HCT116 (cell line): ENCODE measurements at regions not wholly inside any gene's neighbourhood (a gene's known extent, or its start where the extent isn't known, plus 50 kb on each side); places are given as distances from the start of the nearest gene placed in this dataset.

ENCODE experiments used
- ATAC-seq: fragments of 200-7000 bp; cut with Tn5 transposase; 2 replicates; pipeline ENCODE4 v1.9.1; 2020; ENCODE audit warnings: mild to moderate bottlenecking, moderate library complexity
- BruUV-seq: library from RNA; stranded (reverse); fragments of 400-500 nt; replicated peaks from 2 replicates; lab custom pipeline; 2021; lab: Mats Ljungman, UMichigan
- CTCF ChIA-PET: fragments of 300-600 bp; sonication (Branson Sonifier 250); formaldehyde crosslinking; loops from one replicate; lab custom pipeline; 2021; ENCODE audit warnings: antibody characterized with exemption; lab: Charles Lee
- POLR2A ChIA-PET: fragments of 300-600, 350-600 bp; sonication (Branson Sonifier 250); formaldehyde crosslinking; loops from one replicate; lab custom pipeline; 2021; ENCODE audit warnings: antibody characterized with exemption; lab: Charles Lee
- RAD21 ChIA-PET, 2 experiments: fragments of 300-600 bp; sonication (Branson Sonifier 250); formaldehyde crosslinking; loops; one replicate each; lab custom pipeline; 2023; ENCODE audit warnings: low total read pairs in 2 of 2; ENCODE audit not compliant: uncharacterized antibody in 2 of 2, unreplicated experiment in 2 of 2, low non-redundant PET in 1 of 2; lab: Charles Lee
- DNase-seq: peaks from one replicate; pipeline ENCODE4 v3.0.0-alpha.2; 2010; ENCODE audit warnings: low read depth, low spot score
- H2AFZ ChIP-seq: fragments of 200-600 bp; shearing (Covaris generic), sonication (generic); 2 replicates; pipeline ENCODE4 v1.6.1; 2017; ENCODE audit warnings: low read depth, mixed run types, mixed read lengths, antibody characterized with exemption, low read length; ENCODE audit not compliant: poor library complexity, severe bottlenecking
- H3K27ac ChIP-seq: 2 replicates; pipeline ENCODE4 v1.5.1; 2012; ENCODE audit warnings: low read depth, low read length
- H3K27me3 ChIP-seq: fragments of 200-600 bp; sonication (generic); 2 replicates; pipeline ENCODE4 v1.6.1; 2016; ENCODE audit warnings: mixed run types, low read length, mixed read lengths; ENCODE audit not compliant: insufficient read depth
- H3K36me3 ChIP-seq, 2 experiments: fragments of 200-500 bp in 1 of 2; fragments of 200-600 bp in 1 of 2; sonication (Bioruptor generic) in 1 of 2; sonication (generic) in 1 of 2; 2 replicates each; pipeline versions ENCODE4 v1.5.1 to v1.6.1; 2014 to 2016; ENCODE audit warnings: low read length in 2 of 2, inconsistent platforms in 1 of 2, mixed read lengths in 1 of 2, mixed run types in 1 of 2; ENCODE audit not compliant: insufficient read depth in 2 of 2, control insufficient read depth in 1 of 2
- H3K4me1 ChIP-seq, 2 experiments: fragments of 200-600 bp in 1 of 2; sonication (generic) in 1 of 2; 2 replicates each; pipeline versions ENCODE4 v1.5.1 to v1.6.1; 2012 to 2017; ENCODE audit warnings: low read length in 2 of 2, inconsistent platforms in 1 of 2, mild to moderate bottlenecking in 1 of 2, mixed read lengths in 1 of 2, mixed run types in 1 of 2, moderate library complexity in 1 of 2; ENCODE audit not compliant: insufficient read depth in 2 of 2, control insufficient read depth in 1 of 2
- H3K4me2 ChIP-seq: fragments of 200-600 bp; sonication (generic); 2 replicates; pipeline ENCODE4 v1.6.1; 2017; ENCODE audit warnings: mixed run types, low read length, mixed read lengths
- H3K4me3 ChIP-seq, 2 experiments: fragments of 200-600 bp in 1 of 2; sonication (generic) in 1 of 2; replicated peaks in 1 of 2; 2 replicates each; pipeline ENCODE4 v1.5.1; 2011 to 2016; ENCODE audit warnings: low read length in 2 of 2, control low read depth in 1 of 2, low read depth in 1 of 2, mild to moderate bottlenecking in 1 of 2, mixed read lengths in 1 of 2, mixed run types in 1 of 2
- H3K79me2 ChIP-seq: fragments of 200-600 bp; sonication (generic); 2 replicates; pipeline ENCODE4 v1.6.1; 2017; ENCODE audit warnings: mild to moderate bottlenecking, mixed run types, low read length, moderate library complexity, mixed read lengths; ENCODE audit not compliant: insufficient read depth
- H3K9ac ChIP-seq: fragments of 200-600 bp; sonication (generic); 2 replicates; pipeline ENCODE4 v1.6.1; 2016; ENCODE audit warnings: low read length, mixed read lengths
- H3K9me2 ChIP-seq: fragments of 200-600 bp; sonication (generic), shearing (Covaris generic); 2 replicates; pipeline ENCODE4 v1.6.1; 2017; ENCODE audit warnings: mixed run types, mild to moderate bottlenecking, moderate library complexity; ENCODE audit not compliant: insufficient read depth
- H3K9me3 ChIP-seq, 2 experiments: fragments of 200-500 bp in 1 of 2; fragments of 200-600 bp in 1 of 2; sonication (Bioruptor generic) in 1 of 2; sonication (generic) in 1 of 2; 2 replicates each; pipeline ENCODE4 v1.6.1; 2014 to 2017; ENCODE audit warnings: low read length in 2 of 2, mixed read lengths in 2 of 2, inconsistent platforms in 1 of 2, low read depth in 1 of 2, mild to moderate bottlenecking in 1 of 2, mixed run types in 1 of 2, moderate library complexity in 1 of 2; ENCODE audit not compliant: control insufficient read depth in 1 of 2, insufficient read depth in 1 of 2
- H4K20me1 ChIP-seq: fragments of 200-600 bp; sonication (generic), shearing (Covaris generic); 2 replicates; pipeline ENCODE4 v1.6.1; 2017; ENCODE audit warnings: mixed run types, mild to moderate bottlenecking, moderate library complexity; ENCODE audit not compliant: insufficient read depth
- CBX3 ChIP-seq: IDR thresholded peaks from 2 replicates; pipeline ENCODE4 v1.6.1; 2012; ENCODE audit warnings: low read depth
- ELF1 ChIP-seq: IDR thresholded peaks from 2 replicates; pipeline ENCODE4 v1.6.1; 2012; ENCODE audit warnings: low read depth, borderline replicate concordance
- EZH2phosphoT487 ChIP-seq: fragments of 200-600 bp; IDR thresholded peaks from 2 replicates; pipeline ENCODE4 v1.6.1; 2018; ENCODE audit warnings: antibody characterized with exemption, borderline replicate concordance
- FOSL1 ChIP-seq: IDR thresholded peaks from 2 replicates; pipeline ENCODE4 v1.6.1; 2012; ENCODE audit warnings: low read depth
- JUND ChIP-seq: IDR thresholded peaks from 2 replicates; pipeline ENCODE4 v1.6.1; 2012
- POLR2AphosphoS5 ChIP-seq: IDR thresholded peaks from 2 replicates; pipeline ENCODE4 v1.6.1; 2011; ENCODE audit warnings: mild to moderate bottlenecking, low read depth, low read length, moderate library complexity
- RAD21 ChIP-seq: IDR thresholded peaks from 2 replicates; pipeline ENCODE4 v1.6.1; 2012; ENCODE audit warnings: low read depth, mild to moderate bottlenecking
- REST ChIP-seq: IDR thresholded peaks from 2 replicates; pipeline ENCODE4 v1.6.1; 2012; ENCODE audit warnings: low read depth
- SIN3A ChIP-seq: IDR thresholded peaks from 2 replicates; pipeline ENCODE4 v1.6.1; 2012; ENCODE audit warnings: low read depth
- SRF ChIP-seq: IDR thresholded peaks from 2 replicates; pipeline ENCODE4 v1.6.1; 2012; ENCODE audit warnings: low read depth
- YY1 ChIP-seq: IDR thresholded peaks from 2 replicates; pipeline ENCODE4 v1.6.1; 2011; ENCODE audit warnings: low read length, low read depth, moderate library complexity, mild to moderate bottlenecking; ENCODE audit not compliant: insufficient replicate concordance; ENCODE audit errors: extremely low read depth
- ZFX ChIP-seq: fragments of 450-650 bp; IDR thresholded peaks from 2 replicates; pipeline ENCODE4 v1.6.1; 2017
- ZNF274 ChIP-seq: fragments of 200-500 bp; sonication (Bioruptor generic); IDR thresholded peaks from 2 replicates; pipeline ENCODE4 v1.6.1; 2014; ENCODE audit warnings: mild to moderate bottlenecking, low read depth, low read length, inconsistent platforms
- intact Hi-C: fragments of 100-400 bp; cut with micrococcal nuclease; formaldehyde crosslinking; loops from 2 replicates; pipeline ENCODE4 v1.10.0; 2022
- TF ChIP-seq, protein P1 (sequence below): IDR thresholded peaks from 2 replicates; pipeline ENCODE4 v1.6.1; 2012
- TF ChIP-seq, protein P2 (sequence below), 3 experiments: fragments of 200-600 bp in 1 of 3; sonication (generic) in 1 of 3; IDR thresholded peaks in 2 of 3; conservative IDR thresholded peaks in 1 of 3; 2 replicates each; pipeline ENCODE4 v1.5.1; 2012 to 2017; ENCODE audit warnings: low read depth in 2 of 3, low read length in 2 of 3, antibody characterized with exemption in 1 of 3, borderline replicate concordance in 1 of 3, control low read depth in 1 of 3, mild to moderate bottlenecking in 1 of 3, mixed read lengths in 1 of 3, mixed run types in 1 of 3, moderate library complexity in 1 of 3; ENCODE audit not compliant: insufficient read depth in 1 of 3

DNA sequence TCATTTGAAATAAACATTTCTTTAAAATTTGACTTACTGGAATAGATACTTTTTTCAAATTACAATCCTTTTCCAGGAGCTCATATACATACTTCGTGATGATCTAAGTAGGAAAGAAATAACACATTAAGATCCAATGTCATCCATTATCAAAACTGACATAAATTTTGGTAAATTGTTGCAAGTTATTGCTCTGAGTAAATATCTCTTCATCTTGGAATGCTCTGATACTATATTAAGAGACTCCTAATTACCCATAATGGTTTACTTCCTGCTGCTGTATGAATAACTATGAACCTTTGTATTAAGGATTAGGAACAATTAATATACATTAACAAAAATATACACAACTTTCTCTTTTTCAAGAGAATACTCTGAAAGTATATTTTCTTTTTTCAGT is 223.0 kb upstream of the POU5F2 start:
- Histone ChIP-seq H3K4me2 (no peak overlapping the region), H4K20me1 (no peaks in the 10 kb centered on the region), H3K27me3 (no peaks in the 10 kb centered on the region), H3K9me2 (no peaks in the 10 kb centered on the region), H3K79me2 (no peaks in the 10 kb centered on the region), H3K4me3 (no peak overlapping the region), H3K9ac (no peak overlapping the region), H3K27ac (no peak overlapping the region), H2AFZ (no peak overlapping the region), H3K9me3 (no peaks in the 10 kb centered on the region), H3K4me1 (no peaks in the 10 kb centered on the region), H3K36me3 (no peaks in the 10 kb centered on the region)
- no peak for DNase-seq
- intact Hi-C loops = no loop called here
- RAD21 ChIA-PET = no interaction called here
- TF ChIP-seq, protein P1, sequence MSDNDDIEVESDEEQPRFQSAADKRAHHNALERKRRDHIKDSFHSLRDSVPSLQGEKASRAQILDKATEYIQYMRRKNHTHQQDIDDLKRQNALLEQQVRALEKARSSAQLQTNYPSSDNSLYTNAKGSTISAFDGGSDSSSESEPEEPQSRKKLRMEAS = no peak
- TF ChIP-seq SRF = no peak
- TF ChIP-seq SIN3A = no peak
- no peak for TF ChIP-seq ZNF274
- TF ChIP-seq POLR2AphosphoS5 = no peak
- no peak for TF ChIP-seq EZH2phosphoT487
- no peak for TF ChIP-seq JUND
- no peak for TF ChIP-seq CBX3
- TF ChIP-seq RAD21 = no peak
- TF ChIP-seq ZFX = no peak
- TF ChIP-seq REST = no peak
- no peak for TF ChIP-seq YY1
- TF ChIP-seq, protein P2, sequence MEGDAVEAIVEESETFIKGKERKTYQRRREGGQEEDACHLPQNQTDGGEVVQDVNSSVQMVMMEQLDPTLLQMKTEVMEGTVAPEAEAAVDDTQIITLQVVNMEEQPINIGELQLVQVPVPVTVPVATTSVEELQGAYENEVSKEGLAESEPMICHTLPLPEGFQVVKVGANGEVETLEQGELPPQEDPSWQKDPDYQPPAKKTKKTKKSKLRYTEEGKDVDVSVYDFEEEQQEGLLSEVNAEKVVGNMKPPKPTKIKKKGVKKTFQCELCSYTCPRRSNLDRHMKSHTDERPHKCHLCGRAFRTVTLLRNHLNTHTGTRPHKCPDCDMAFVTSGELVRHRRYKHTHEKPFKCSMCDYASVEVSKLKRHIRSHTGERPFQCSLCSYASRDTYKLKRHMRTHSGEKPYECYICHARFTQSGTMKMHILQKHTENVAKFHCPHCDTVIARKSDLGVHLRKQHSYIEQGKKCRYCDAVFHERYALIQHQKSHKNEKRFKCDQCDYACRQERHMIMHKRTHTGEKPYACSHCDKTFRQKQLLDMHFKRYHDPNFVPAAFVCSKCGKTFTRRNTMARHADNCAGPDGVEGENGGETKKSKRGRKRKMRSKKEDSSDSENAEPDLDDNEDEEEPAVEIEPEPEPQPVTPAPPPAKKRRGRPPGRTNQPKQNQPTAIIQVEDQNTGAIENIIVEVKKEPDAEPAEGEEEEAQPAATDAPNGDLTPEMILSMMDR (IDR thresholded peaks at IDR 0.05 in 2 of 3, conservative IDR thresholded peaks at IDR 0.05 in 1 of 3; ENCODE audit: borderline replicate concordance in 1 of 3, insufficient read depth in 1 of 3, low read depth in 2 of 3, low read length in 2 of 3) = no peak
- TF ChIP-seq ELF1 = no peak
- TF ChIP-seq FOSL1 = no peak
- CTCF ChIA-PET = no interaction called here
- no TSS peak for BruUV-seq
- POLR2A ChIA-PET = no interaction called here
- ATAC-seq = no peak
